ENCODE measurements at regions not wholly inside any gene's neighbourhood (a gene's known extent, or its start where the extent isn't known, plus 50 kb on each side); places are given as distances from the start of the nearest gene placed in this dataset.

GRCh38 chr21:27584256-27584655 is 617.4 kb upstream of the ADAMTS5 start:
- TF ChIP-seq CTCF (conservative IDR thresholded peaks at IDR 0.05; ENCODE audit: low read depth, low read length), result no peak
- no peak for DNase-seq (ENCODE audit: low read depth)

GRCh38 chr21:27582948-27583430 is 616.1 kb upstream of the ADAMTS5 start:
- TF ChIP-seq CTCF (conservative IDR thresholded peaks at IDR 0.05; ENCODE audit: low read depth, low read length), result no peak
- no peak overlapping the region for H3K4me3 ChIP-seq (ENCODE audit: low read depth, low read length)
- DNase-seq (ENCODE audit: low read depth), result peak; percentile 53

More at GRCh38 chr21:27584256-27584655, 617.4 kb upstream of the ADAMTS5 start:
- H3K4me3 ChIP-seq (ENCODE audit: low read depth, low read length), result no peak overlapping the region

GRCh38 chr21:27582246-27582947 is 615.5 kb upstream of the ADAMTS5 start:
- DNase-seq (ENCODE audit: low read depth), result peak; percentile 52
- no peak for TF ChIP-seq CTCF (conservative IDR thresholded peaks at IDR 0.05; ENCODE audit: low read depth, low read length)

GRCh38 chr21:27581168-27581567 is 614.3 kb upstream of the ADAMTS5 start:
- no peak for DNase-seq (ENCODE audit: low read depth)

More at GRCh38 chr21:27582246-27582947, 615.5 kb upstream of the ADAMTS5 start:
- H3K4me3 ChIP-seq (ENCODE audit: low read depth, low read length), result no peak overlapping the region

GRCh38 chr21:27580276-27580675 is 613.4 kb upstream of the ADAMTS5 start:
- no peak for TF ChIP-seq CTCF (conservative IDR thresholded peaks at IDR 0.05; ENCODE audit: low read depth, low read length)
- peak; percentile 51 for DNase-seq (ENCODE audit: low read depth)
- H3K4me3 ChIP-seq (ENCODE audit: low read depth, low read length), result no peak overlapping the region

More at GRCh38 chr21:27581168-27581567, 614.3 kb upstream of the ADAMTS5 start:
- no peak for TF ChIP-seq CTCF (conservative IDR thresholded peaks at IDR 0.05; ENCODE audit: low read depth, low read length)
- H3K4me3 ChIP-seq (ENCODE audit: low read depth, low read length), result no peak overlapping the region

GRCh38 chr21:27578741-27579265 is 611.9 kb upstream of the ADAMTS5 start:
- DNase-seq (ENCODE audit: low read depth), result no peak
- H3K4me3 ChIP-seq (ENCODE audit: low read depth, low read length), result no peak overlapping the region
- no peak for TF ChIP-seq CTCF (conservative IDR thresholded peaks at IDR 0.05; ENCODE audit: low read depth, low read length)

GRCh38 chr21:27572696-27573095 is 605.8 kb upstream of the ADAMTS5 start:
- DNase-seq (ENCODE audit: low read depth), result peak; percentile 85
- TF ChIP-seq CTCF (conservative IDR thresholded peaks at IDR 0.05; ENCODE audit: low read depth, low read length), result no peak
- no peak overlapping the region for H3K4me3 ChIP-seq (ENCODE audit: low read depth, low read length)

All from choroid plexus epithelial cell (primary cell).